ENCODE measurements at regions not wholly inside any gene's neighbourhood (a gene's known extent, or its start where the extent isn't known, plus 50 kb on each side); places are given as distances from the start of the nearest gene placed in this dataset.

GRCh38 chr6:169866668-169867521 is 115.5 kb downstream of the ERMARD start (continued):
- TF ChIP-seq USF2 (IDR thresholded peaks at IDR 0.05; ENCODE audit: low read length) (no peak), SP2 (IDR thresholded peaks at IDR 0.05; ENCODE audit: low read length) (no peak), JUND (IDR thresholded peaks at IDR 0.05; ENCODE audit: low read length) (no peak)

Measured in H1 (cell line).